ENCODE measurements at regions not wholly inside any gene's neighbourhood (a gene's known extent, or its start where the extent isn't known, plus 50 kb on each side); places are given as distances from the start of the nearest gene placed in this dataset.

GRCh38 chr12:25810683-25811082 lies 147.8 kb upstream of the RASSF8 start:
- TF ChIP-seq CTCF (conservative IDR thresholded peaks at IDR 0.05; ENCODE audit: low read length) (no peak), EZH2phosphoT487 (IDR thresholded peaks at IDR 0.05; ENCODE audit: borderline replicate concordance, low read depth, low read length) (no peak)
